ENCODE measurements at regions not wholly inside any gene's neighbourhood (a gene's known extent, or its start where the extent isn't known, plus 50 kb on each side); places are given as distances from the start of the nearest gene placed in this dataset.

DNA sequence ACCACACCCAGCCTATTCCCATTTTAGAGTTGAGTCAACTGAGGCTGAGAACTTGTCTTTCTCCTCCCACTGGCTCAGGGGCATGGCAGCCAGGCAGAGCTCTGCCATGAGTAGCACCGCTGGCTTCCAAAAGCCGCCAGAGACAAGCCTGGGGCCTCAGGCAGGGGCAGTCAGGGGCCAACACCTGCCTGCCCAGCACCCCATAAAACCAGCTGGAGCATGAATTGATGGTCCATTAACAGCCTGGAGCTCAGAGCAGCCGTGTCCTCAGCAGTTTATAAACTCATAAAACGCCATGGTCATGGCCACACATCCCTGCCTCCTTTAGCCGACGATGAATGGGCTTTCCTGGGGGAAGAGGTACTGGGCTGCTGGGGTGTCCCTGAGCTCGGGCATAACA, 50.6 kb upstream of the PAX7 start:
- no peak for TF ChIP-seq POLR2A (IDR thresholded peaks at IDR 0.05)
- TF ChIP-seq CTCF (IDR thresholded peaks at IDR 0.05) = no peak
- no peak for DNase-seq (ENCODE audit: low spot score in 2 of 2)
- no peak overlapping the region for H3K4me3 ChIP-seq (ENCODE audit: low read depth, poor library complexity, severe bottlenecking)
- intact Hi-C loops (cut with DNase I; ENCODE audit: low total_unique reads) = no loop called here
- 37 to 41% methylated on average over 7 of the region's 7 CpGs for WGBS, 2 donors

GRCh38 chr1:18580691-18581419, 49.8 kb upstream of the PAX7 start:
- DNase-seq (ENCODE audit: low spot score in 2 of 2) = no peak
- WGBS, 2 donors = 41 to 50% methylated on average over 13 of the region's 13 CpGs
- no peak overlapping the region for H3K4me3 ChIP-seq (ENCODE audit: low read depth, poor library complexity, severe bottlenecking)
- intact Hi-C loops (cut with DNase I; ENCODE audit: low total_unique reads) = no loop called here
- TF ChIP-seq CTCF (IDR thresholded peaks at IDR 0.05) (no peak), POLR2A (IDR thresholded peaks at IDR 0.05) (no peak)
